Activated naive CD8-positive, alpha-beta T cell treated with anti-CD3 and anti-CD28 coated beads for 36 hours (primary cell): ENCODE measurements at regions not wholly inside any gene's neighbourhood (a gene's known extent, or its start where the extent isn't known, plus 50 kb on each side); places are given as distances from the start of the nearest gene placed in this dataset.
A peak's percentile ranks its signal among the peaks of the same experiment; 100 is the strongest.

ENCODE experiments used
- DNase-seq: peaks from one replicate; pipeline ENCODE4 v3.0.0; 2021
- H3K27ac Mint-ChIP-seq: one replicate; pipeline ENCODE4 v1.8.0; 2022; ENCODE audit warnings: mild to moderate bottlenecking, moderate library complexity, mixed read lengths
- H3K27me3 Mint-ChIP-seq: one replicate; pipeline ENCODE4 v1.8.0; 2022; ENCODE audit warnings: mild to moderate bottlenecking, mixed read lengths
- H3K36me3 Mint-ChIP-seq: one replicate; pipeline ENCODE4 v1.8.0; 2021; ENCODE audit warnings: mild to moderate bottlenecking, mixed read lengths
- H3K4me1 Mint-ChIP-seq: one replicate; pipeline ENCODE4 v1.8.0; 2021; ENCODE audit warnings: mixed read lengths
- H3K4me3 Mint-ChIP-seq: one replicate; pipeline ENCODE4 v1.8.0; 2022; ENCODE audit warnings: mild to moderate bottlenecking, moderate library complexity, mixed read lengths
- H3K9me3 Mint-ChIP-seq: one replicate; pipeline ENCODE4 v1.8.0; 2022; ENCODE audit warnings: mixed read lengths

- H3K27ac Mint-ChIP-seq: no peak overlapping the region
- no peaks in the 10 kb centered on the region for H3K9me3 Mint-ChIP-seq
- peaks cover 36% of the 10 kb centered on the region for H3K27me3 Mint-ChIP-seq
- H3K4me3 Mint-ChIP-seq: no peak overlapping the region
- no peaks in the 10 kb centered on the region for H3K36me3 Mint-ChIP-seq
- DNase-seq: no peak
- peaks cover 8% of the 10 kb centered on the region for H3K4me1 Mint-ChIP-seq
Measured at GRCh38 chr11:123264431-123264780, 69.4 kb upstream of the CLMP start.

- H3K27me3 Mint-ChIP-seq: peaks cover 36% of the 10 kb centered on the region
- peak; percentile 69 for DNase-seq
- H3K4me3 Mint-ChIP-seq: no peak overlapping the region
- no peak overlapping the region for H3K27ac Mint-ChIP-seq
- H3K9me3 Mint-ChIP-seq: peaks cover 8% of the 10 kb centered on the region
- peaks cover 3% of the 10 kb centered on the region for H3K36me3 Mint-ChIP-seq
- H3K4me1 Mint-ChIP-seq: peaks cover 8% of the 10 kb centered on the region
Measured at GRCh38 chr11:123261345-123262106, 66.5 kb upstream of the CLMP start.

GRCh38 chr11:123260511-123261211 is 65.6 kb upstream of the CLMP start:
- Mint-ChIP-seq H3K4me1 (peaks cover 8% of the 10 kb centered on the region), H3K36me3 (peaks cover 3% of the 10 kb centered on the region), H3K9me3 (peaks cover 8% of the 10 kb centered on the region), H3K27ac (no peak overlapping the region), H3K27me3 (peaks cover 34% of the 10 kb centered on the region), H3K4me3 (no peak overlapping the region)
- no peak for DNase-seq

GRCh38 chr11:123258877-123259276 is 63.8 kb upstream of the CLMP start:
- no peak overlapping the region for H3K27ac Mint-ChIP-seq
- DNase-seq: no peak
- H3K4me3 Mint-ChIP-seq: no peak overlapping the region
- peaks cover 25% of the 10 kb centered on the region for H3K27me3 Mint-ChIP-seq
- peaks cover 3% of the 10 kb centered on the region for H3K36me3 Mint-ChIP-seq
- H3K4me1 Mint-ChIP-seq: peaks cover 4% of the 10 kb centered on the region
- H3K9me3 Mint-ChIP-seq: peaks cover 8% of the 10 kb centered on the region

GRCh38 chr11:123257370-123257769 is 62.3 kb upstream of the CLMP start:
- no peak overlapping the region for H3K27ac Mint-ChIP-seq

GRCh38 chr11:123255909-123256308 is 60.9 kb upstream of the CLMP start:
- no peak for DNase-seq
- no peak overlapping the region for H3K27ac Mint-ChIP-seq
- H3K27me3 Mint-ChIP-seq: peaks cover 6% of the 10 kb centered on the region
- H3K36me3 Mint-ChIP-seq: peaks cover 3% of the 10 kb centered on the region
- no peaks in the 10 kb centered on the region for H3K4me1 Mint-ChIP-seq
- peaks cover 8% of the 10 kb centered on the region for H3K9me3 Mint-ChIP-seq
- H3K4me3 Mint-ChIP-seq: no peak overlapping the region

More at GRCh38 chr11:123257370-123257769, 62.3 kb upstream of the CLMP start:
- H3K4me3 Mint-ChIP-seq: no peak overlapping the region
- H3K36me3 Mint-ChIP-seq: peaks cover 3% of the 10 kb centered on the region
- H3K4me1 Mint-ChIP-seq: peaks cover 4% of the 10 kb centered on the region
- peaks cover 15% of the 10 kb centered on the region for H3K27me3 Mint-ChIP-seq
- H3K9me3 Mint-ChIP-seq: peaks cover 8% of the 10 kb centered on the region
- no peak for DNase-seq

GRCh38 chr11:123254357-123254756 is 59.3 kb upstream of the CLMP start:
- H3K4me3 Mint-ChIP-seq: no peak overlapping the region
- DNase-seq: no peak
- peaks cover 6% of the 10 kb centered on the region for H3K27me3 Mint-ChIP-seq
- H3K27ac Mint-ChIP-seq: no peak overlapping the region
- peaks cover 8% of the 10 kb centered on the region for H3K9me3 Mint-ChIP-seq
- H3K4me1 Mint-ChIP-seq: no peaks in the 10 kb centered on the region
- H3K36me3 Mint-ChIP-seq: peaks cover 3% of the 10 kb centered on the region

- Mint-ChIP-seq H3K27me3 (peaks cover 6% of the 10 kb centered on the region), H3K27ac (no peak overlapping the region), H3K4me3 (no peak overlapping the region), H3K36me3 (peaks cover 3% of the 10 kb centered on the region), H3K4me1 (no peaks in the 10 kb centered on the region), H3K9me3 (peaks cover 6% of the 10 kb centered on the region)
- DNase-seq: no peak
Measured at GRCh38 chr11:123253911-123254310, 58.9 kb upstream of the CLMP start.

- no peak overlapping the region for H3K27ac Mint-ChIP-seq
- no peak for DNase-seq
Measured at GRCh38 chr11:123253223-123253622, 58.2 kb upstream of the CLMP start.

GRCh38 chr11:123251657-123252344 is 56.8 kb upstream of the CLMP start:
- peaks cover 16% of the 10 kb centered on the region for H3K27me3 Mint-ChIP-seq
- H3K4me1 Mint-ChIP-seq: peaks cover 2% of the 10 kb centered on the region
- H3K4me3 Mint-ChIP-seq: no peak overlapping the region
- H3K9me3 Mint-ChIP-seq: no peaks in the 10 kb centered on the region
- H3K36me3 Mint-ChIP-seq: no peaks in the 10 kb centered on the region
- DNase-seq: no peak
- no peak overlapping the region for H3K27ac Mint-ChIP-seq

More at GRCh38 chr11:123253223-123253622, 58.2 kb upstream of the CLMP start:
- Mint-ChIP-seq H3K36me3 (no peaks in the 10 kb centered on the region), H3K27me3 (peaks cover 12% of the 10 kb centered on the region), H3K4me3 (no peak overlapping the region), H3K9me3 (peaks cover 3% of the 10 kb centered on the region), H3K4me1 (no peaks in the 10 kb centered on the region)

- Mint-ChIP-seq H3K4me3 (no peak overlapping the region), H3K27ac (no peak overlapping the region), H3K9me3 (no peaks in the 10 kb centered on the region), H3K36me3 (no peaks in the 10 kb centered on the region), H3K27me3 (peaks cover 16% of the 10 kb centered on the region), H3K4me1 (peaks cover 2% of the 10 kb centered on the region)
- DNase-seq: no peak
Measured at GRCh38 chr11:123250892-123251656, 56.0 kb upstream of the CLMP start.

- no peaks in the 10 kb centered on the region for H3K36me3 Mint-ChIP-seq
- H3K4me3 Mint-ChIP-seq: no peak overlapping the region
- DNase-seq: no peak
- peaks cover 2% of the 10 kb centered on the region for H3K4me1 Mint-ChIP-seq
- no peaks in the 10 kb centered on the region for H3K9me3 Mint-ChIP-seq
- H3K27me3 Mint-ChIP-seq: peaks cover 11% of the 10 kb centered on the region
- no peak overlapping the region for H3K27ac Mint-ChIP-seq
Measured at GRCh38 chr11:123249354-123249753, 54.3 kb upstream of the CLMP start.

- Mint-ChIP-seq H3K27ac (no peak overlapping the region), H3K36me3 (no peaks in the 10 kb centered on the region), H3K4me3 (no peak overlapping the region), H3K9me3 (no peaks in the 10 kb centered on the region), H3K4me1 (peaks cover 2% of the 10 kb centered on the region), H3K27me3 (peaks cover 11% of the 10 kb centered on the region)
- DNase-seq: no peak
Measured at GRCh38 chr11:123247813-123248379, 52.8 kb upstream of the CLMP start.

- H3K9me3 Mint-ChIP-seq: no peaks in the 10 kb centered on the region
- H3K27ac Mint-ChIP-seq: no peak overlapping the region
- no peaks in the 10 kb centered on the region for H3K36me3 Mint-ChIP-seq
- peaks cover 11% of the 10 kb centered on the region for H3K27me3 Mint-ChIP-seq
- no peak for DNase-seq
- no peak overlapping the region for H3K4me3 Mint-ChIP-seq
- H3K4me1 Mint-ChIP-seq: peaks cover 2% of the 10 kb centered on the region
Measured at GRCh38 chr11:123247496-123247799, 52.4 kb upstream of the CLMP start.
